Neural progenitor cell (in vitro differentiated cells): ENCODE measurements at regions not wholly inside any gene's neighbourhood (a gene's known extent, or its start where the extent isn't known, plus 50 kb on each side); places are given as distances from the start of the nearest gene placed in this dataset.

Experiments used
- DNase-seq: peaks from one replicate; pipeline ENCODE4 v3.0.0-alpha.2; 2016; ENCODE audit warnings: low spot score
- H2AFZ ChIP-seq: fragments of 200-600 bp; sonication (generic); replicated peaks from 2 replicates; pipeline ENCODE4 v1.6.1; 2016; ENCODE audit warnings: antibody characterized with exemption
- H3F3A ChIP-seq: fragments of 200-600 bp; sonication (generic); 2 replicates; pipeline ENCODE4 v1.6.1; 2016; ENCODE audit warnings: antibody characterized with exemption, low read depth
- H3K27ac ChIP-seq: fragments of 200-600 bp; sonication (generic); 2 replicates; pipeline ENCODE4 v1.5.1; 2016; ENCODE audit warnings: mild to moderate bottlenecking
- H3K27me3 ChIP-seq: fragments of 200-600 bp; sonication (generic); 2 replicates; pipeline ENCODE4 v1.6.1; 2016; ENCODE audit warnings: mild to moderate bottlenecking, moderate library complexity
- H3K36me3 ChIP-seq: fragments of 200-600 bp; sonication (generic); 2 replicates; pipeline ENCODE4 v1.5.1; 2016
- H3K4me1 ChIP-seq: fragments of 200-600 bp; sonication (generic); 2 replicates; pipeline ENCODE4 v1.6.1; 2016; ENCODE audit warnings: mixed run types
- H3K4me2 ChIP-seq: fragments of 200-600 bp; sonication (generic); 2 replicates; pipeline ENCODE4 v1.6.1; 2016
- H3K4me3 ChIP-seq: fragments of 200-600 bp; sonication (generic); 2 replicates; pipeline ENCODE4 v1.5.1; 2016
- H3K79me2 ChIP-seq: fragments of 200-600 bp; sonication (generic); 2 replicates; pipeline ENCODE4 v1.6.1; 2016; ENCODE audit warnings: low read depth
- H3K9ac ChIP-seq: fragments of 200-600 bp; sonication (generic); 2 replicates; pipeline ENCODE4 v1.6.1; 2016
- H3K9me3 ChIP-seq: fragments of 200-600 bp; sonication (generic); 2 replicates; pipeline ENCODE4 v1.5.1; 2016; ENCODE audit warnings: low read depth
- H4K20me1 ChIP-seq: fragments of 200-600 bp; sonication (generic); 2 replicates; pipeline ENCODE4 v1.6.1; 2016; ENCODE audit warnings: low read depth
- H3K27ac Mint-ChIP-seq: 3 replicates; pipeline ENCODE4 v1.8.0; 2021; ENCODE audit warnings: mixed read lengths
- H3K27me3 Mint-ChIP-seq: 2 replicates; pipeline ENCODE4 v1.8.0; 2022; ENCODE audit warnings: low read depth, mild to moderate bottlenecking, inconsistent platforms, moderate library complexity, mixed read lengths; ENCODE audit not compliant: insufficient read depth
- H3K36me3 Mint-ChIP-seq: 3 replicates; pipeline ENCODE4 v1.8.0; 2021; ENCODE audit warnings: mixed read lengths
- H3K4me1 Mint-ChIP-seq: 3 replicates; pipeline ENCODE4 v1.8.0; 2021; ENCODE audit warnings: mixed read lengths
- H3K4me3 Mint-ChIP-seq: 3 replicates; pipeline ENCODE4 v1.8.0; 2021; ENCODE audit warnings: mild to moderate bottlenecking, moderate library complexity, mixed read lengths
- H3K9me3 Mint-ChIP-seq: 3 replicates; pipeline ENCODE4 v1.8.0; 2020; ENCODE audit warnings: mixed read lengths
- CTCF ChIP-seq: fragments of 200-600 bp; sonication (generic); IDR thresholded peaks from 2 replicates; pipeline ENCODE4 v1.5.1; 2017; ENCODE audit warnings: antibody characterized with exemption, mild to moderate bottlenecking
- EZH2 ChIP-seq: fragments of 200-600 bp; sonication (generic); IDR thresholded peaks from 2 replicates; pipeline ENCODE4 v1.6.1; 2017; ENCODE audit warnings: antibody characterized with exemption, mild to moderate bottlenecking, moderate library complexity
- EZH2phosphoT487 ChIP-seq: fragments of 200-600 bp; sonication (generic); IDR thresholded peaks from 2 replicates; pipeline ENCODE4 v1.6.1; 2017; ENCODE audit warnings: antibody characterized with exemption

GRCh38 chr3:137297770-137298169 is 340.0 kb downstream of the IL20RB start:
- TF ChIP-seq EZH2phosphoT487 = no peak
- no peak for TF ChIP-seq EZH2
- TF ChIP-seq CTCF = no peak
- Histone ChIP-seq H3K9me3 (no peaks in the 10 kb centered on the region), H3K4me3 (no peak overlapping the region), H3K79me2 (no peaks in the 10 kb centered on the region), H3K9ac (no peak overlapping the region), H3K27ac (no peak overlapping the region), H3K4me2 (no peak overlapping the region), H3K4me1 (peaks cover 17% of the 10 kb centered on the region), H2AFZ (no peak overlapping the region), H4K20me1 (no peaks in the 10 kb centered on the region), H3K36me3 (no peaks in the 10 kb centered on the region), H3K27me3 (peaks cover 17% of the 10 kb centered on the region), H3F3A (peaks cover 5% of the 10 kb centered on the region)
- no peak overlapping the region for H3K27ac Mint-ChIP-seq
- H3K36me3 Mint-ChIP-seq = no peaks in the 10 kb centered on the region
- no peaks in the 10 kb centered on the region for H3K9me3 Mint-ChIP-seq
- H3K4me3 Mint-ChIP-seq = no peak overlapping the region
- H3K27me3 Mint-ChIP-seq = no peaks in the 10 kb centered on the region
- DNase-seq = no peak
- peaks cover 30% of the 10 kb centered on the region for H3K4me1 Mint-ChIP-seq

DNA sequence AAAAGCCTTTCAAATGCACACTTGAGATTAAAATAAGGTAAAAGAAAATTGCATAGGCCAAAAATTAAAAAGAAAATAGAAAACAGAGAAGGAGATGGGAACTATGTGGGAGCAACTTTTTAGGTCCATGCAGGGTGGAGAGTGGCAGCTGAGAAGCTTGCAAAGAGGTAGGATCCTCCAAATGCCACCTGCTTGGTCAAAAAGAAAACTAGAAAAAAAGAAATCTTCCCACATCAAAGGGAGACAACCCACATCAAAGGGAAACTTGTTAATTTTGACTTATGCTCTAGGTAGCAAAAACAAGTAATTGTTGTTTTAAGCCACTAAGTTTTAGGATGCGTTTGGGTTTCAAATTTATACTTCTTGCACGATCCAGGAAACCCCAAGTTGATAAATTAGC is 342.9 kb downstream of the IL20RB start:
- Histone ChIP-seq H4K20me1 (no peaks in the 10 kb centered on the region), H3K36me3 (no peaks in the 10 kb centered on the region), H3K4me3 (no peak overlapping the region), H3K79me2 (no peaks in the 10 kb centered on the region), H3K9ac (no peak overlapping the region), H3F3A (no peaks in the 10 kb centered on the region), H3K9me3 (no peaks in the 10 kb centered on the region), H3K4me1 (no peaks in the 10 kb centered on the region), H2AFZ (no peak overlapping the region), H3K27ac (no peak overlapping the region), H3K27me3 (peaks cover 10% of the 10 kb centered on the region), H3K4me2 (no peak overlapping the region)
- no peak overlapping the region for H3K4me3 Mint-ChIP-seq
- no peaks in the 10 kb centered on the region for H3K9me3 Mint-ChIP-seq
- TF ChIP-seq EZH2 = no peak
- no peak for TF ChIP-seq CTCF
- no peak for TF ChIP-seq EZH2phosphoT487
- H3K36me3 Mint-ChIP-seq = no peaks in the 10 kb centered on the region
- peaks cover 6% of the 10 kb centered on the region for H3K4me1 Mint-ChIP-seq
- DNase-seq = no peak
- no peak overlapping the region for H3K27ac Mint-ChIP-seq
- no peaks in the 10 kb centered on the region for H3K27me3 Mint-ChIP-seq

- no peaks in the 10 kb centered on the region for H3K36me3 Mint-ChIP-seq
- H3K4me3 Mint-ChIP-seq = no peak overlapping the region
- no peak overlapping the region for H3K9ac ChIP-seq
- H3F3A ChIP-seq = no peaks in the 10 kb centered on the region
- no peaks in the 10 kb centered on the region for H3K4me1 ChIP-seq
- H3K9me3 Mint-ChIP-seq = no peaks in the 10 kb centered on the region
- no peak overlapping the region for H3K27ac ChIP-seq
- H3K4me1 Mint-ChIP-seq = no peaks in the 10 kb centered on the region
- H3K79me2 ChIP-seq = no peaks in the 10 kb centered on the region
- no peaks in the 10 kb centered on the region for H3K9me3 ChIP-seq
- H3K4me3 ChIP-seq = no peak overlapping the region
- H3K4me2 ChIP-seq = no peak overlapping the region
- no peaks in the 10 kb centered on the region for H3K27me3 ChIP-seq
- no peak overlapping the region for H2AFZ ChIP-seq
- no peaks in the 10 kb centered on the region for H3K27me3 Mint-ChIP-seq
- TF ChIP-seq CTCF = peak; percentile 39
- no peak for TF ChIP-seq EZH2phosphoT487
- no peak for TF ChIP-seq EZH2
- no peaks in the 10 kb centered on the region for H3K36me3 ChIP-seq
- no peaks in the 10 kb centered on the region for H4K20me1 ChIP-seq
- DNase-seq = peak; percentile 14
- no peak overlapping the region for H3K27ac Mint-ChIP-seq
Observed at GRCh38 chr3:137304313-137305056, 346.7 kb downstream of the IL20RB start.
